CD4-positive, alpha-beta T cell (primary cell): ENCODE measurements at regions not wholly inside any gene's neighbourhood (a gene's known extent, or its start where the extent isn't known, plus 50 kb on each side); places are given as distances from the start of the nearest gene placed in this dataset.

ENCODE experiments used
- ATAC-seq: fragments of 200-7000 bp; cut with Tn5 transposase; one replicate; pipeline ENCODE4 v1.10.0; 2022; ENCODE audit warnings: mild to moderate bottlenecking; ENCODE audit not compliant: poor library complexity
- CTCF ChIA-PET: fragments of 350-600 bp; sonication (Branson Sonifier 250); formaldehyde crosslinking; loops from one replicate; lab custom pipeline; 2021; ENCODE audit warnings: antibody characterized with exemption, inconsistent platforms; lab: Charles Lee
- POLR2A ChIA-PET: fragments of 350-600 bp; sonication (Branson Sonifier 250); formaldehyde crosslinking; loops from one replicate; lab custom pipeline; 2021; ENCODE audit warnings: antibody characterized with exemption, inconsistent platforms; lab: Charles Lee
- DNase-seq, 14 experiments: peaks; one replicate each; pipeline ENCODE4 v3.0.0-alpha.2; 2013 to 2020; ENCODE audit warnings: mixed read lengths in 2 of 14
- H3K27ac ChIP-seq, 2 donors: one replicate each; pipeline versions ENCODE4 v1.5.1 to v1.7.0; 2013; ENCODE audit warnings: low read length in 2 of 2, low read depth in 1 of 2, mild to moderate bottlenecking in 1 of 2
- H3K27me3 ChIP-seq, 2 experiments: 1 replicate in 1 of 2; 2 replicates in 1 of 2; pipeline versions ENCODE4 v1.6.1 to v1.7.0; 2013; ENCODE audit warnings: low read length in 2 of 2, control low read depth in 1 of 2, mild to moderate bottlenecking in 1 of 2, moderate library complexity in 1 of 2; ENCODE audit not compliant: insufficient read depth in 2 of 2, control insufficient read depth in 1 of 2
- H3K36me3 ChIP-seq: one replicate; pipeline ENCODE4 v1.6.1; 2013; ENCODE audit warnings: low read length, control low read depth; ENCODE audit not compliant: insufficient read depth
- H3K4me1 ChIP-seq: one replicate; pipeline ENCODE4 v1.6.1; 2013; ENCODE audit warnings: low read length, control low read depth; ENCODE audit not compliant: insufficient read depth
- H3K4me3 ChIP-seq: one replicate; pipeline ENCODE4 v1.5.1; 2013; ENCODE audit warnings: mild to moderate bottlenecking, low read length, moderate library complexity
- H3K9me3 ChIP-seq, 2 experiments: 1 replicate in 1 of 2; 2 replicates in 1 of 2; pipeline versions ENCODE4 v1.6.1 to v1.7.0; 2013; ENCODE audit warnings: low read length in 2 of 2, mild to moderate bottlenecking in 2 of 2, control low read depth in 1 of 2, moderate library complexity in 1 of 2; ENCODE audit not compliant: control insufficient read depth in 1 of 2, insufficient read depth in 1 of 2
- H3K27ac Mint-ChIP-seq: one replicate; pipeline ENCODE4 v1.8.0; 2020; ENCODE audit warnings: mixed read lengths
- H3K27me3 Mint-ChIP-seq: one replicate; pipeline ENCODE4 v1.8.0; 2021; ENCODE audit warnings: mixed read lengths
- H3K36me3 Mint-ChIP-seq: one replicate; pipeline ENCODE4 v1.8.0; 2021; ENCODE audit warnings: low read depth, mixed read lengths
- H3K4me1 Mint-ChIP-seq: one replicate; pipeline ENCODE4 v1.8.0; 2021; ENCODE audit warnings: low read depth, mixed read lengths
- H3K4me3 Mint-ChIP-seq: one replicate; pipeline ENCODE4 v1.8.0; 2020; ENCODE audit warnings: mild to moderate bottlenecking, mixed read lengths
- H3K9me3 Mint-ChIP-seq: one replicate; pipeline ENCODE4 v1.8.0; 2020; ENCODE audit warnings: mixed read lengths
- CTCF ChIP-seq: fragments of 200-600 bp; IDR thresholded peaks from one replicate; pipeline ENCODE4 v1.8.0; 2022; ENCODE audit warnings: antibody characterized with exemption, mild to moderate bottlenecking
- intact Hi-C, 2 experiments: fragments of 100-400 bp; cut with DNase I in 1 of 2; cut with micrococcal nuclease in 1 of 2; formaldehyde crosslinking; loops; one replicate each; pipeline versions ENCODE4 v1.15.1 to v1.9.0; 2023 to 2025; cut with DNase I, micrococcal nuclease

DNA sequence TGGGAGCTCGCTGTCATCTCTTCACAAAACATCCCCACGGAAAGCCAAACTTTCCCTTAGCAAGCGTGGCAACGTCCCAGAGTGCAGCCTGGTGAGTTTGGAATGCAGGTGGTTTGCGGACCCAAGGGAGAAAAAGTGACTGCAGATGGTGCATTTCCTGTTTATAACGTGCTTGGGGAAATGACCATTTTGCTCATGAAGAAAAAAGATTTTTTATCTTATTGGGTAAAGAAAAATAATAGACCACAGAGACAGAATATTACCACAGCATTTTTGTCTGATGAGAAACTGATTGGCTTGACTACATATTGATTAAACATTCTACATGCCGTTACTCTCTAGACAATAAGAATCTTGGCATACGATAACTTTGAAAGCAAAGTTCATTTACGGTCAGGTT lies 136.5 kb downstream of the COPS8 start:
- ATAC-seq: no peak
- POLR2A ChIA-PET: no interaction called here
- H3K9me3 ChIP-seq: no peaks in the 10 kb centered on the region
- H3K4me3 ChIP-seq: no peak overlapping the region
- H3K27me3 Mint-ChIP-seq: peaks cover 31% of the 10 kb centered on the region
- intact Hi-C loops: no loop called here
- peaks cover 6% of the 10 kb centered on the region in 2 experiments for H3K27me3 ChIP-seq
- CTCF ChIA-PET: no interaction called here
- H3K4me1 Mint-ChIP-seq: no peaks in the 10 kb centered on the region
- H3K9me3 Mint-ChIP-seq: no peaks in the 10 kb centered on the region
- no peak for DNase-seq
- H3K27ac Mint-ChIP-seq: no peak overlapping the region
- no peaks in the 10 kb centered on the region for H3K4me1 ChIP-seq
- H3K36me3 ChIP-seq: no peaks in the 10 kb centered on the region
- no peak overlapping the region for H3K27ac ChIP-seq
- TF ChIP-seq CTCF: no peak
- no peak overlapping the region for H3K4me3 Mint-ChIP-seq
- no peaks in the 10 kb centered on the region for H3K36me3 Mint-ChIP-seq

DNA sequence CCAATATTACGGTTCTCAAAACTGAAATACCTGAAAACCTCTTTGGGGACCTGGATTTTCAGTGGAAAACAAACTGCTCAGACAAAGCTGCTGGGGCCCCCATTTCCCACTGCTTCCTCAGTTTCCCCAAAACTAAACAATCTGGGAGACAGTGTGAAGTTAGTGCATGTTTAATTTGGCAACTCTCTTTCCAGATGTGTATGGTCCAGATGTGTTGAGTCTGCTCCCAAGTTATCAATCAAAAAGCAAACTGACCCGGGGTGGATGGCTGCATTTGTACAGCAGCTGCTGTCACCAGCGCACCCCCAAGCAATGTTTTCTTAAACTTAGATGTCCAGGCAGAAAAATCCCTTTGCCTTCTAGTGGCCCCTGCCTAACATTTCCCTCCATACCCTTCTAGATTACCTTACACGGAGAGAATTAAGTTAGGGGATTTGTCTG lies 136.9 kb downstream of the COPS8 start:
- ChIA-PET POLR2A (no interaction called here), CTCF (no interaction called here)
- Histone ChIP-seq H3K4me1 (no peaks in the 10 kb centered on the region), H3K9me3 (no peaks in the 10 kb centered on the region), H3K27ac (no peak overlapping the region), H3K27me3 (peaks cover 6% of the 10 kb centered on the region in 2 experiments), H3K4me3 (no peak overlapping the region), H3K36me3 (no peaks in the 10 kb centered on the region)
- H3K27me3 Mint-ChIP-seq: peaks cover 31% of the 10 kb centered on the region
- no peaks in the 10 kb centered on the region for H3K36me3 Mint-ChIP-seq
- no peak for DNase-seq
- no peaks in the 10 kb centered on the region for H3K4me1 Mint-ChIP-seq
- no peak for TF ChIP-seq CTCF
- no peak for ATAC-seq
- H3K4me3 Mint-ChIP-seq: no peak overlapping the region
- no peak overlapping the region for H3K27ac Mint-ChIP-seq
- no peaks in the 10 kb centered on the region for H3K9me3 Mint-ChIP-seq
- intact Hi-C loops: no loop called here

DNA sequence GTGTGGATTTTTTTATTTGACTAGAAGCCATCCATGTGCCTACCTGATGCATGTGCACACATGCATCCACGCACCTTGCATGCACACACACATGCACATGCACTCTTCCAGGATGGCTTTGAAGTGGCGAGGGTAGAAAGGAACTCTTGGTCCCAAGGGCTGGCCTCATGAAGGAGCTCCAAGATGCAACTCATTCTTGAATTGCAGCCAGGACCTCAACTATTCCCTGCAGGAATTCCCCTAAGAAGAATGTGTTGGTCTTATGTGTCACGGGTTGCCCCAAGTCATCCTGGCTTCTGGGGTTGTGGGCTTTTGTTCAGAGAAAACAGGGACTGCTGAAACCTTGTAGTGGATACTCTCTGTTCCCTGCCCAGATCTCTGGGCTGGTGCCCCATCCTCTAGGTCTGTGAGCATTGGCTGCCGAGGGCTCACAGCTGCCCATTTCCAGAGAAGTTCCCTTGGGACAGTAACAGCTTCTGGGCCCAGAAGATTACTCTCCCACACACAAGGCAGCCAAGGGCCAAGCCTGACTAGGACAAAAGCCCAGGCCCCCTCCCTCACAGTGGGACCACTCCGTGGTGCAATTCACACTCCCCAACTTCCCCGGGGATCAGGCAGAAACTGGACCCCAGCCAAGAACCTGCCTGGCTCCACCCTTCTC lies 137.6 kb downstream of the COPS8 start:
- Mint-ChIP-seq H3K27me3 (peaks cover 36% of the 10 kb centered on the region), H3K9me3 (no peaks in the 10 kb centered on the region), H3K4me3 (no peak overlapping the region), H3K27ac (no peak overlapping the region), H3K4me1 (no peaks in the 10 kb centered on the region), H3K36me3 (no peaks in the 10 kb centered on the region)
- ChIA-PET CTCF (no interaction called here), POLR2A (no interaction called here)
- intact Hi-C loops: no loop called here
- Histone ChIP-seq H3K9me3 (no peaks in the 10 kb centered on the region), H3K36me3 (no peaks in the 10 kb centered on the region), H3K27me3 (peaks cover 6 to 7% of the 10 kb centered on the region in 2 experiments), H3K4me1 (no peaks in the 10 kb centered on the region), H3K27ac (no peak overlapping the region), H3K4me3 (no peak overlapping the region)
- DNase-seq: no peak
- ATAC-seq: no peak
- no peak for TF ChIP-seq CTCF
